Amniotic stem cell (primary cell): ENCODE measurements at regions not wholly inside any gene's neighbourhood (a gene's known extent, or its start where the extent isn't known, plus 50 kb on each side); places are given as distances from the start of the nearest gene placed in this dataset.
"Not testable (repeated sequence)": the region's sequence is repeated elsewhere in the genome, so short reads cannot be mapped to it uniquely, and the experiment has no call there.

Experiments
- DNase-seq: peaks from one replicate; lab custom pipeline; 2025; lab: John Stamatoyannopoulos, UW

- DNase-seq: no peak
These were observed 293.6 kb downstream of the TDRD3 start for GRCh38 chr13:60690604-60691003.

- DNase-seq: no peak
These were observed 292.6 kb downstream of the TDRD3 start for GRCh38 chr13:60689571-60689970.

GRCh38 chr13:60689076-60689475, 292.1 kb downstream of the TDRD3 start:
- no peak for DNase-seq

GRCh38 chr13:60679928-60680694, 283.1 kb downstream of the TDRD3 start:
- no peak for DNase-seq

GRCh38 chr13:60679131-60679530, 282.1 kb downstream of the TDRD3 start:
- no peak for DNase-seq

GRCh38 chr13:60671386-60671785, 274.4 kb downstream of the TDRD3 start:
- DNase-seq: no peak

- DNase-seq: no peak
These were observed 266.8 kb downstream of the TDRD3 start for GRCh38 chr13:60663788-60664187.

- DNase-seq: no peak
These were observed 265.6 kb downstream of the TDRD3 start for GRCh38 chr13:60662595-60662994.

- DNase-seq: no peak
These were observed 264.5 kb downstream of the TDRD3 start for GRCh38 chr13:60661521-60661920.

GRCh38 chr13:60657586-60657985, 260.6 kb downstream of the TDRD3 start:
- not testable (repeated sequence) for DNase-seq

GRCh38 chr13:60655256-60655655, 258.2 kb downstream of the TDRD3 start:
- no peak for DNase-seq

- peak; percentile 1 for DNase-seq
These were observed 257.4 kb downstream of the TDRD3 start for GRCh38 chr13:60654415-60654814.

- DNase-seq: no peak
These were observed 250.5 kb downstream of the TDRD3 start for GRCh38 chr13:60647547-60647946.

GRCh38 chr13:60646620-60647019, 249.6 kb downstream of the TDRD3 start:
- no peak for DNase-seq

GRCh38 chr13:60645676-60646075, 248.7 kb downstream of the TDRD3 start:
- DNase-seq: no peak

- no peak for DNase-seq
These were observed 245.5 kb downstream of the TDRD3 start for GRCh38 chr13:60642552-60642951.

GRCh38 chr13:60629158-60629557, 232.1 kb downstream of the TDRD3 start:
- DNase-seq: no peak

- no peak for DNase-seq
These were observed 230.2 kb downstream of the TDRD3 start for GRCh38 chr13:60627071-60627686.
